ENCODE measurements at regions not wholly inside any gene's neighbourhood (a gene's known extent, or its start where the extent isn't known, plus 50 kb on each side); places are given as distances from the start of the nearest gene placed in this dataset.

- 88% methylated on average over 1 of the region's 1 CpG for WGBS
These were observed 425.0 kb upstream of the GRM7 start for GRCh38 chr3:6435951-6436350.

GRCh38 chr3:6437631-6438030, 423.3 kb upstream of the GRM7 start:
- 64% methylated on average over 3 of the region's 3 CpGs for WGBS
- H3K36me3 ChIP-seq (ENCODE audit: control insufficient read depth in 2 of 2, insufficient read depth in 2 of 2, low read length in 1 of 2): no peaks in the 10 kb centered on the region
- DNase-seq (ENCODE audit: low read depth in 6 of 9, low spot score in 9 of 9): no peak
- H3K4me3 ChIP-seq (ENCODE audit: low read length in 2 of 2): no peak overlapping the region
- H3K9me3 ChIP-seq (ENCODE audit: control insufficient read depth in 2 of 2, insufficient read depth in 1 of 2, low read length in 1 of 2): no peaks in the 10 kb centered on the region
- H3K27ac ChIP-seq (ENCODE audit: low read depth in 1 of 2, low read length in 1 of 2): no peak overlapping the region
- H3K27me3 ChIP-seq (ENCODE audit: control insufficient read depth in 2 of 2, insufficient read depth in 1 of 2, low read length in 1 of 2): no peaks in the 10 kb centered on the region
- H3K4me1 ChIP-seq (ENCODE audit: control insufficient read depth in 2 of 2, insufficient read depth in 2 of 2, low read length in 2 of 2): no peaks in the 10 kb centered on the region

More at GRCh38 chr3:6435951-6436350, 425.0 kb upstream of the GRM7 start:
- H3K27me3 ChIP-seq (ENCODE audit: control insufficient read depth in 2 of 2, insufficient read depth in 1 of 2, low read length in 1 of 2): no peaks in the 10 kb centered on the region
- no peak overlapping the region for H3K4me3 ChIP-seq (ENCODE audit: low read length in 2 of 2)
- H3K27ac ChIP-seq (ENCODE audit: low read depth in 1 of 2, low read length in 1 of 2): no peak overlapping the region
- DNase-seq (ENCODE audit: low read depth in 6 of 9, low spot score in 9 of 9): no peak
- no peaks in the 10 kb centered on the region for H3K4me1 ChIP-seq (ENCODE audit: control insufficient read depth in 2 of 2, insufficient read depth in 2 of 2, low read length in 2 of 2)
- no peaks in the 10 kb centered on the region for H3K36me3 ChIP-seq (ENCODE audit: control insufficient read depth in 2 of 2, insufficient read depth in 2 of 2, low read length in 1 of 2)
- no peaks in the 10 kb centered on the region for H3K9me3 ChIP-seq (ENCODE audit: control insufficient read depth in 2 of 2, insufficient read depth in 1 of 2, low read length in 1 of 2)

DNA sequence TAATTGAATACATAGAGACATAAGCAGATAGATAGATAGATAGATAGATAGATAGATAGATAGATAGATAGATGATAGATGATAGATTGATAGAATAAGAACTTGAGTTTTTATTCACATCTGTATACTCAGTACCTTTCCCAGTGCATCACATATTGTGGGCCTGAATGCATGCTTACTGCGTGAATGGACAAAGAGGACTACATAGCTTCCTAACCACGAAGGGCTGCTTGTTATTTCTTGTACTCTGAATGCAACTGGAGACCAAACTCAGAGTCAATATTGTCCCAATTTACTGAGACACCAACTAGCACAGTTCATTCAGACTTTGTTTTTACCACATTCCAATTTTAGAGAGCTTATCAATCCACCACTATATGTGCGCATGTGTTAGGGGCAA, 422.9 kb upstream of the GRM7 start:
- Histone ChIP-seq H3K27ac (ENCODE audit: low read depth in 1 of 2, low read length in 1 of 2) (no peak overlapping the region), H3K4me3 (ENCODE audit: low read length in 2 of 2) (no peak overlapping the region), H3K9me3 (ENCODE audit: control insufficient read depth in 2 of 2, insufficient read depth in 1 of 2, low read length in 1 of 2) (no peaks in the 10 kb centered on the region), H3K36me3 (ENCODE audit: control insufficient read depth in 2 of 2, insufficient read depth in 2 of 2, low read length in 1 of 2) (no peaks in the 10 kb centered on the region), H3K27me3 (ENCODE audit: control insufficient read depth in 2 of 2, insufficient read depth in 1 of 2, low read length in 1 of 2) (no peaks in the 10 kb centered on the region), H3K4me1 (ENCODE audit: control insufficient read depth in 2 of 2, insufficient read depth in 2 of 2, low read length in 2 of 2) (no peaks in the 10 kb centered on the region)
- no peak for DNase-seq (ENCODE audit: low read depth in 6 of 9, low spot score in 9 of 9)
- 91% methylated on average over 3 of the region's 3 CpGs for WGBS

DNA sequence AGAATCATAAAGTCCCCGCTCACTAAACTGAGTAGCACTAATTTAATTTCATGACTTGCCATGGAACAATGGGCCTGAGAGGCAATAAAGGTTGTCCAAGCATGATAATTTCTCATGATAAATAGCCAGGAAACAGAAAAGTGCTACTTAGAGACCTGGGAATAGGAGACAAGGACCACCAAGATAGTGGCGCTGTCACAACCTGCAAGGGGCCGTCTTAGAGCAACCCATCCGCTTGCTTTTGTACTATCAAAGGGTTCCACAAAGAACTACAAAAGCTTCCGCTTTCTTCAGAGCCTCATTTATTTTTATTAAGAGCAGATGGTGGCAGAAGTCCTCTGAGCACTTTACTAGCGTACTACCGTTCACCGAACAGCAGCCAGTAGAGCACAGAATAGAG, 421.7 kb upstream of the GRM7 start:
- Histone ChIP-seq H3K4me1 (ENCODE audit: control insufficient read depth in 2 of 2, insufficient read depth in 2 of 2, low read length in 2 of 2) (no peaks in the 10 kb centered on the region), H3K27me3 (ENCODE audit: control insufficient read depth in 2 of 2, insufficient read depth in 1 of 2, low read length in 1 of 2) (no peaks in the 10 kb centered on the region), H3K9me3 (ENCODE audit: control insufficient read depth in 2 of 2, insufficient read depth in 1 of 2, low read length in 1 of 2) (peaks cover 0 to under 1% of the 10 kb centered on the region in 2 donors), H3K4me3 (ENCODE audit: low read length in 2 of 2) (no peak overlapping the region), H3K27ac (ENCODE audit: low read depth in 1 of 2, low read length in 1 of 2) (no peak overlapping the region), H3K36me3 (ENCODE audit: control insufficient read depth in 2 of 2, insufficient read depth in 2 of 2, low read length in 1 of 2) (no peaks in the 10 kb centered on the region)
- WGBS: 96% methylated on average over 8 of the region's 8 CpGs
- no peak for DNase-seq (ENCODE audit: low read depth in 6 of 9, low spot score in 9 of 9)

DNA sequence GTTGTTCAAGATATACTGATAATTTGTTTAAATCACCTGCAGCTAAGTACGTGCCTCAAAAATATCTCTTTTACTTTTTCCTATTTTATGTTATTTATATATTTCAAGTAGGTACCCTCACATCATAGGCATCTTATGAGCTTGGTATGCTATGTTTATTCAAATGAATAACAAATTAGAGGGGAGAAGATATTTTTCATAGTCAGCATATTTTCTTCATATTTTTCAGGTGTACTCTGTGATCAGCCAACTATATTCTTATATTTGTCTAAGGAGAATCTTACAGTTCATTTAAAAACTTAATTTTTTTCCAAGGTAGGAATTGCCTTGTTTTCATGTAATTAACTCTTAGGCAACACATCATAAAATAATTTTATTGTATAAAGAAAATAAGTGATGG, 421.1 kb upstream of the GRM7 start:
- Histone ChIP-seq H3K4me3 (ENCODE audit: low read length in 2 of 2) (no peak overlapping the region), H3K9me3 (ENCODE audit: control insufficient read depth in 2 of 2, insufficient read depth in 1 of 2, low read length in 1 of 2) (peaks cover 0 to 1% of the 10 kb centered on the region in 2 donors), H3K36me3 (ENCODE audit: control insufficient read depth in 2 of 2, insufficient read depth in 2 of 2, low read length in 1 of 2) (no peaks in the 10 kb centered on the region), H3K27ac (ENCODE audit: low read depth in 1 of 2, low read length in 1 of 2) (no peak overlapping the region), H3K27me3 (ENCODE audit: control insufficient read depth in 2 of 2, insufficient read depth in 1 of 2, low read length in 1 of 2) (no peaks in the 10 kb centered on the region), H3K4me1 (ENCODE audit: control insufficient read depth in 2 of 2, insufficient read depth in 2 of 2, low read length in 2 of 2) (no peaks in the 10 kb centered on the region)
- WGBS: 92% methylated on average over 1 of the region's 1 CpG
- DNase-seq (ENCODE audit: low read depth in 6 of 9, low spot score in 9 of 9): no peak

GRCh38 chr3:6444888-6445658, 415.8 kb upstream of the GRM7 start:
- peaks cover 0 to 1% of the 10 kb centered on the region in 2 donors for H3K9me3 ChIP-seq (ENCODE audit: control insufficient read depth in 2 of 2, insufficient read depth in 1 of 2, low read length in 1 of 2)
- H3K4me1 ChIP-seq (ENCODE audit: control insufficient read depth in 2 of 2, insufficient read depth in 2 of 2, low read length in 2 of 2): no peaks in the 10 kb centered on the region
- DNase-seq (ENCODE audit: low read depth in 6 of 9, low spot score in 9 of 9): no peak
- no peaks in the 10 kb centered on the region for H3K27me3 ChIP-seq (ENCODE audit: control insufficient read depth in 2 of 2, insufficient read depth in 1 of 2, low read length in 1 of 2)
- no peak overlapping the region for H3K4me3 ChIP-seq (ENCODE audit: low read length in 2 of 2)
- WGBS: 79% methylated on average over 1 of the region's 1 CpG
- H3K27ac ChIP-seq (ENCODE audit: low read depth in 1 of 2, low read length in 1 of 2): no peak overlapping the region
- no peaks in the 10 kb centered on the region for H3K36me3 ChIP-seq (ENCODE audit: control insufficient read depth in 2 of 2, insufficient read depth in 2 of 2, low read length in 1 of 2)

DNA sequence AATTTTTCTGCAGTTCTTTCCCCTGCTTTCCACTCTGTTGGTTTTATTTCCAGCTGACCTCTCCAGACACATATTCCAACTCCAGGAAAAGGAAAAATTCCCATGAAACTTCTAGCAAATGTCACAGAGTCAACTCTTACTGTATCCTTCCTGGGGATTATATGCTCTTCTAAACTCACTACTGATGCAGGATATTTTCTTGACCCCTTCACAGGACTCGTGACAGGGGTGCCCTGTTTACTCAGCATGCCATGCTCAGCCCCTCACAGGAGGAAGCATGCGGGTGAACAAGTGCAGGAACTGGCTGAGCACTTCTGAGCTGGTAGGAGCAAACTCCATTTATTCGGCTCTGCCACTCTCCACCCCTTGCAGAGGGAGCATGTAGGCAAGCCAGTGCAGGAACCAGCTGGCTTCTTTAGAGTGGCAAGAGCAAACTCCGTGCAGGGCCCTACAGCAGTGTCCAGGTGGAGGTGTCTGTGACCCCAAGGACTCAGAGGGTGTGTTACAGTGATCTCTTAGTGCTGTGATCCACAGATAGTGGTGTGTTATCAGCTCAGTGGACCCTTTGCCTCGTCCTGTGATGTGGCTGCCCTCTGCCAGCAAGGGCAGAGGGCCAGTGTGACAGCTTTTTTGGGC, 413.6 kb upstream of the GRM7 start:
- H3K27me3 ChIP-seq (ENCODE audit: control insufficient read depth in 2 of 2, insufficient read depth in 1 of 2, low read length in 1 of 2): no peaks in the 10 kb centered on the region
- no peak for DNase-seq (ENCODE audit: low read depth in 6 of 9, low spot score in 9 of 9)
- 85% methylated on average over 5 of the region's 5 CpGs for WGBS

GRCh38 chr3:6448011-6448410, 412.9 kb upstream of the GRM7 start:
- no peaks in the 10 kb centered on the region for H3K4me1 ChIP-seq (ENCODE audit: control insufficient read depth in 2 of 2, insufficient read depth in 2 of 2, low read length in 2 of 2)
- WGBS: 89% methylated on average over 4 of the region's 4 CpGs
- H3K36me3 ChIP-seq (ENCODE audit: control insufficient read depth in 2 of 2, insufficient read depth in 2 of 2, low read length in 1 of 2): no peaks in the 10 kb centered on the region
- no peak for DNase-seq (ENCODE audit: low read depth in 6 of 9, low spot score in 9 of 9)
- H3K4me3 ChIP-seq (ENCODE audit: low read length in 2 of 2): no peak overlapping the region
- H3K9me3 ChIP-seq (ENCODE audit: control insufficient read depth in 2 of 2, insufficient read depth in 1 of 2, low read length in 1 of 2): peaks cover 0 to 1% of the 10 kb centered on the region in 2 donors
- no peaks in the 10 kb centered on the region for H3K27me3 ChIP-seq (ENCODE audit: control insufficient read depth in 2 of 2, insufficient read depth in 1 of 2, low read length in 1 of 2)
- no peak overlapping the region for H3K27ac ChIP-seq (ENCODE audit: low read depth in 1 of 2, low read length in 1 of 2)

More for the DNA sequence above, 413.6 kb upstream of the GRM7 start:
- Histone ChIP-seq H3K36me3 (ENCODE audit: control insufficient read depth in 2 of 2, insufficient read depth in 2 of 2, low read length in 1 of 2) (no peaks in the 10 kb centered on the region), H3K9me3 (ENCODE audit: control insufficient read depth in 2 of 2, insufficient read depth in 1 of 2, low read length in 1 of 2) (peaks cover 0 to 1% of the 10 kb centered on the region in 2 donors), H3K27ac (ENCODE audit: low read depth in 1 of 2, low read length in 1 of 2) (no peak overlapping the region), H3K4me3 (ENCODE audit: low read length in 2 of 2) (no peak overlapping the region), H3K4me1 (ENCODE audit: control insufficient read depth in 2 of 2, insufficient read depth in 2 of 2, low read length in 2 of 2) (no peaks in the 10 kb centered on the region)

GRCh38 chr3:6449099-6449498, 411.8 kb upstream of the GRM7 start:
- no peak for DNase-seq (ENCODE audit: low read depth in 6 of 9, low spot score in 9 of 9)
- WGBS: 77% methylated on average over 3 of the region's 3 CpGs
- H3K4me1 ChIP-seq (ENCODE audit: control insufficient read depth in 2 of 2, insufficient read depth in 2 of 2, low read length in 2 of 2): no peaks in the 10 kb centered on the region
- H3K27ac ChIP-seq (ENCODE audit: low read depth in 1 of 2, low read length in 1 of 2): no peak overlapping the region
- peaks cover 0 to 1% of the 10 kb centered on the region in 2 donors for H3K9me3 ChIP-seq (ENCODE audit: control insufficient read depth in 2 of 2, insufficient read depth in 1 of 2, low read length in 1 of 2)
- H3K4me3 ChIP-seq (ENCODE audit: low read length in 2 of 2): no peak overlapping the region
- no peaks in the 10 kb centered on the region for H3K27me3 ChIP-seq (ENCODE audit: control insufficient read depth in 2 of 2, insufficient read depth in 1 of 2, low read length in 1 of 2)
- no peaks in the 10 kb centered on the region for H3K36me3 ChIP-seq (ENCODE audit: control insufficient read depth in 2 of 2, insufficient read depth in 2 of 2, low read length in 1 of 2)
